KMS-11 (cell line): ENCODE measurements at regions not wholly inside any gene's neighbourhood (a gene's known extent, or its start where the extent isn't known, plus 50 kb on each side); places are given as distances from the start of the nearest gene placed in this dataset.

Experiments
- H2AFZ ChIP-seq: fragments of 200-600 bp; sonication (generic); 2 replicates; pipeline ENCODE4 v1.6.1; 2016; ENCODE audit warnings: antibody characterized with exemption, mixed run types, low read depth
- H3K27ac ChIP-seq: fragments of 200-600 bp; sonication (generic); 2 replicates; pipeline ENCODE4 v1.6.1; 2016; ENCODE audit warnings: mild to moderate bottlenecking, mixed run types
- H3K27me3 ChIP-seq: fragments of 200-600 bp; sonication (generic); 2 replicates; pipeline ENCODE4 v1.6.1; 2017; ENCODE audit warnings: mild to moderate bottlenecking, low read depth, mixed run types, moderate library complexity; ENCODE audit not compliant: insufficient read depth
- H3K36me3 ChIP-seq: fragments of 200-600 bp; sonication (generic); 2 replicates; pipeline ENCODE4 v1.6.1; 2017; ENCODE audit warnings: mild to moderate bottlenecking, mixed run types; ENCODE audit not compliant: insufficient read depth
- H3K4me1 ChIP-seq: fragments of 200-600 bp; sonication (generic); 2 replicates; pipeline ENCODE4 v1.6.1; 2016; ENCODE audit warnings: mild to moderate bottlenecking, low read depth, mixed run types; ENCODE audit not compliant: poor library complexity, severe bottlenecking
- H3K4me2 ChIP-seq: fragments of 200-600 bp; sonication (generic); 2 replicates; pipeline ENCODE4 v1.7.0; 2016; ENCODE audit warnings: mild to moderate bottlenecking, mixed run types
- H3K4me3 ChIP-seq: fragments of 200-600 bp; sonication (generic); IDR thresholded peaks from 2 replicates; pipeline ENCODE4 v1.6.1; 2017; ENCODE audit warnings: low read depth, low read length, mixed read lengths; ENCODE audit not compliant: insufficient read depth
- H3K79me2 ChIP-seq: fragments of 200-600 bp; sonication (generic); 2 replicates; pipeline ENCODE4 v1.6.1; 2016; ENCODE audit warnings: low read depth, mixed run types; ENCODE audit not compliant: insufficient read depth
- H3K9ac ChIP-seq: fragments of 200-600 bp; sonication (generic); 2 replicates; pipeline ENCODE4 v1.6.1; 2016; ENCODE audit warnings: mild to moderate bottlenecking, mixed run types
- H4K20me1 ChIP-seq: fragments of 200-600 bp; sonication (generic); 2 replicates; pipeline ENCODE4 v1.6.1; 2016; ENCODE audit warnings: mild to moderate bottlenecking, mixed run types; ENCODE audit not compliant: insufficient read depth
- TF ChIP-seq, protein P1 (sequence below): fragments of 200-600 bp; sonication (generic); conservative IDR thresholded peaks from 2 replicates; pipeline ENCODE4 v1.6.1; 2017; ENCODE audit warnings: low read depth, mild to moderate bottlenecking, antibody characterized with exemption, low read length, moderate library complexity, mixed read lengths

DNA sequence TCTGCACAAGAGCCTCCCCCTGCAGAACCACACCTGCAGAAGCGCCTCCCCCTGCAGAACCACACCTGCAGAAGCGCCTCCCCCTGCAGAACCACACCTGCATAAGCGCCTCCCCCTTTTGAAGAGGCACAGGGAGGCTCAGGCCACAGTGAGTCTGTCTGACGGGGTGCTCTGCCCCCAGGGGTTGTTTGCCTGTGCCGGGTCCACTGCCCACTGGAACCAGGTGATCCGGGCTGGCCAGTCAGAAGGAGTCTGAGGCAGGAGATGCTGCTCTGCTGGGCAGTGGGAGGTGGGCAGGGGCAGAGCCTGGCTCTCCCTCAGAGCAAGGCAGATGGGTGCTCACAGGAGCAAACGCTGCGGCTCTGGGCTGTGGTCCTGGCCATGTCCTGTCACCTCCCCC lies 60.8 kb upstream of the RNU6ATAC start:
- Histone ChIP-seq H3K9ac (no peak overlapping the region), H4K20me1 (no peaks in the 10 kb centered on the region), H3K27me3 (peaks cover 34% of the 10 kb centered on the region), H3K79me2 (no peaks in the 10 kb centered on the region), H3K4me1 (peaks cover 14% of the 10 kb centered on the region), H3K36me3 (no peaks in the 10 kb centered on the region), H3K27ac (no peak overlapping the region), H2AFZ (no peak overlapping the region), H3K4me3 (no peak overlapping the region), H3K4me2 (no peak overlapping the region)
- TF ChIP-seq, protein P1, sequence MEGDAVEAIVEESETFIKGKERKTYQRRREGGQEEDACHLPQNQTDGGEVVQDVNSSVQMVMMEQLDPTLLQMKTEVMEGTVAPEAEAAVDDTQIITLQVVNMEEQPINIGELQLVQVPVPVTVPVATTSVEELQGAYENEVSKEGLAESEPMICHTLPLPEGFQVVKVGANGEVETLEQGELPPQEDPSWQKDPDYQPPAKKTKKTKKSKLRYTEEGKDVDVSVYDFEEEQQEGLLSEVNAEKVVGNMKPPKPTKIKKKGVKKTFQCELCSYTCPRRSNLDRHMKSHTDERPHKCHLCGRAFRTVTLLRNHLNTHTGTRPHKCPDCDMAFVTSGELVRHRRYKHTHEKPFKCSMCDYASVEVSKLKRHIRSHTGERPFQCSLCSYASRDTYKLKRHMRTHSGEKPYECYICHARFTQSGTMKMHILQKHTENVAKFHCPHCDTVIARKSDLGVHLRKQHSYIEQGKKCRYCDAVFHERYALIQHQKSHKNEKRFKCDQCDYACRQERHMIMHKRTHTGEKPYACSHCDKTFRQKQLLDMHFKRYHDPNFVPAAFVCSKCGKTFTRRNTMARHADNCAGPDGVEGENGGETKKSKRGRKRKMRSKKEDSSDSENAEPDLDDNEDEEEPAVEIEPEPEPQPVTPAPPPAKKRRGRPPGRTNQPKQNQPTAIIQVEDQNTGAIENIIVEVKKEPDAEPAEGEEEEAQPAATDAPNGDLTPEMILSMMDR: no peak

DNA sequence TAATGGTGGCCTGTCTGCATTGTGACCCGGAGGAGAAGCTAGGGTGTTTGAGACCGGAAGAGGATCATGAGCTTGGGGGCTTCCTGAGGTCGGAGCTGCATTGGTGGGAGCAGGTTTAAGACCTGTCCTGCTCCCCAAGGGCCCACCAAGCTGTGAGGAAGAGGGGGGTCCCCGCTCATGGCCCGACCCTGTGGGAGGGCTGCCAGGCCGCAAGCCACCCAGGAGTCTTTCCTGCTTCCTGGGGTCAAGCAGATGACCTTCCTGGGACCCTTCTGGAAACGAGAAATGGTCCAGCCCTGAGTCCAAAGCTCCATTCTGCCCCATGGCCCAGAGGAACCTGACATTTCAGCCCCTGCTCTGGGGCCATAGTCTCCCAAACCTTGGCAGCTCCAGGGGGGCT lies 61.5 kb upstream of the RNU6ATAC start:
- Histone ChIP-seq H4K20me1 (no peaks in the 10 kb centered on the region), H3K4me1 (peaks cover 15% of the 10 kb centered on the region), H3K36me3 (no peaks in the 10 kb centered on the region), H3K9ac (no peak overlapping the region), H3K4me2 (no peak overlapping the region), H3K4me3 (no peak overlapping the region), H2AFZ (no peak overlapping the region), H3K27me3 (peaks cover 37% of the 10 kb centered on the region), H3K27ac (no peak overlapping the region), H3K79me2 (no peaks in the 10 kb centered on the region)
- TF ChIP-seq, protein P1: no peak

DNA sequence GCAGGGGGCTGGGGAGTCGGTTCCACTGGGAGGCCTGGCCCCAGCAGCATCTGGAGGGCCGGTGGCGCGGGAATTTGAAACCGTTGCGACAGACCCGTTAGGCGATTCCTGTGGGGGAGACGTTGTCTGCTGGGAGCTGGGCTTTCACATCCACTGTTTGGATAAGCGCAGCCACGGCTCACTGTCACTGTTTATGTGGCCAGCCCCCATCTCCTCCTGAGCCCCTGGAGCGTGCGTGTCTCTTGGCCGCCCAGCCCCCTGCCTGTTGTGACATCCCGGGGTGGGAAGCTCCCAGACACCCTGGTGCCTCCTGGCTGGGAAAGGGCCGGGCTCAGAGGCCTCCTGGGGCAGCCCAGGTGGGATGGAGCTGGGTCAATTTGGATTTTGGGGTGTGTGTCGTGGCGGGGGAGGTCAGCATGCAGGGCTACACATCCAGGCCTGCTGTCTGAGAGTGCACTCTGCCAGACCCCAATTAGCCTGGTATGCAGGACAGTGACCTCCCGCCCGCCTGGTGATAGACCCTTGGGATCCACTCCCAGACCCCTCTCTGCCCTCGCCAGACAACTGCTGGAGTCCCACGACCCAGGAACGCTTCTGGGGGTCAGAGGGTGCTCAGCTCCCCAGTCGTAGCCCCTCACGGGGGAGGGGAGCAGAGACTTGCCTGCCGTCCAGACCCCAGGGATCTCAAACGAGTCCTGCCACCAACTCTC lies 62.0 kb upstream of the RNU6ATAC start:
- H3K4me1 ChIP-seq: peaks cover 15% of the 10 kb centered on the region
- no peaks in the 10 kb centered on the region for H4K20me1 ChIP-seq
- TF ChIP-seq, protein P1: no peak
- no peaks in the 10 kb centered on the region for H3K36me3 ChIP-seq
- H3K27me3 ChIP-seq: peaks cover 35% of the 10 kb centered on the region
- H3K79me2 ChIP-seq: no peaks in the 10 kb centered on the region
- no peak overlapping the region for H3K27ac ChIP-seq
- no peak overlapping the region for H2AFZ ChIP-seq
- no peak overlapping the region for H3K9ac ChIP-seq
- H3K4me3 ChIP-seq: no peak overlapping the region
- H3K4me2 ChIP-seq: no peak overlapping the region

DNA sequence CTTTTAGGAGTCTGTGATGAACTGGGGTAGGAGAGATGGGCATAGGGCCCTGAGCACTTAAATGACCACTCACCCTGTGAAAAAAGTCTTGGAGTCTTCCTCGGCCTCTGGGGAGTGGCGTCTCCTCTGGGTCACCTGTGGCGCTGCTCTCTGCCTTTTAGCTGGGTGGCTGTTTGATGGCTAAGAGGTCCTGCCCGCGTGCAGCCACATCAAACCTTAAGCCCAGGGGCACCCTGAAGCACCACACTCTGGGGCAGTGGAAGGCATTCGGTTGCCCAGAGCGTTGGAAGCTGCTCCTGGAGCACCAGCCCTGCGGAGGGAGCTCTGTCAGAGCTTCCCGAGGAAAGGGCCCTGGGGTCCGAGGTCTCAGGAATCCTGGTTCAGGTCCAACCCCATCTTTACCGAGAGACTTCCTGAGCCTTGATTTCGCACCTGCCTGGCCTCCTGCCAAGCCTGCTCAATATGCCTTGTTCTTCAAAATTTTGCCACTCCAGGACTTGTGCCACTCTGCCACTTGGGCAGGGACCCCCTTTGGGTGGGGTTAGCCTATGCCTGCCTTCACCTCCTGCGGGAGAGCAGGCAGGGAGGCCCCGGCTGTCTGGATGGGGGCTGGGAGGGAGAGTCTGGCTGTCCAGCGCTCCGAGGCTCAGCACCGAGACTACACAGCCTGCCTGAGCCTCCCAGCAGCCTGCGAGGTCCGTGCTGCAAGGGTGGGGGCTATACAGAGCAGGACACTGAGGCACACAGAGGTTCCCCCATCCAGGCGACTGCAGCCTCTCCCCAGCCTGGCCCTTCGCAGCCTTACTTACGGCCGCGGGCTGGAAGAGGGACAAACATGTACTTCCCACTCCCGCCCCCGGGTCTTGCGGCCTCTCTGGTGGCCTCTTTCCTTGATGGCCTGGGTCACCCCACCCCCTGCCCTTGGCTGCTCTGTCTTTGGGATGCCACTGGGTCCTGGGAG lies 63.4 kb upstream of the RNU6ATAC start:
- H3K9ac ChIP-seq: no peak overlapping the region
- H3K4me2 ChIP-seq: no peak overlapping the region
- no peaks in the 10 kb centered on the region for H3K79me2 ChIP-seq
- H4K20me1 ChIP-seq: no peaks in the 10 kb centered on the region
- H2AFZ ChIP-seq: no peak overlapping the region
- H3K4me3 ChIP-seq: no peak overlapping the region
- no peak overlapping the region for H3K27ac ChIP-seq
- TF ChIP-seq, protein P1: no peak
- peaks cover 15% of the 10 kb centered on the region for H3K4me1 ChIP-seq
- no peaks in the 10 kb centered on the region for H3K36me3 ChIP-seq
- H3K27me3 ChIP-seq: peaks cover 35% of the 10 kb centered on the region
